CD14-positive monocyte (primary cell): ENCODE measurements at regions not wholly inside any gene's neighbourhood (a gene's known extent, or its start where the extent isn't known, plus 50 kb on each side); places are given as distances from the start of the nearest gene placed in this dataset.
A peak's percentile ranks its signal among the peaks of the same experiment; 100 is the strongest.

Source experiments
- DNase-seq, 3 donors: peaks; one replicate each; pipeline ENCODE4 v3.0.0-alpha.2; 2011 to 2022
- H2AFZ ChIP-seq: 2 replicates; pipeline ENCODE4 v1.6.0; 2012; ENCODE audit warnings: mild to moderate bottlenecking, low read depth, low read length, inconsistent platforms; ENCODE audit not compliant: insufficient read depth, poor library complexity, severe bottlenecking
- H3K27ac ChIP-seq, 2 donors: 1 replicate in 1 of 2; 2 replicates in 1 of 2; pipeline ENCODE4 v1.5.1; 2012 to 2013; ENCODE audit warnings: low read length in 2 of 2, control low read depth in 1 of 2, inconsistent platforms in 1 of 2, low read depth in 1 of 2, mild to moderate bottlenecking in 1 of 2
- H3K27me3 ChIP-seq, 2 donors: one replicate each; pipeline versions ENCODE4 v1.6.0 to v1.6.1; 2011 to 2013; ENCODE audit warnings: low read length in 2 of 2; ENCODE audit not compliant: control insufficient read depth in 2 of 2, insufficient read depth in 2 of 2
- H3K36me3 ChIP-seq, 2 donors: replicated peaks in 1 of 2; 1 replicate in 1 of 2; 2 replicates in 1 of 2; pipeline versions ENCODE4 v1.5.1 to v1.6.1; 2012 to 2013; ENCODE audit warnings: low read length in 2 of 2, control low read depth in 1 of 2, inconsistent platforms in 1 of 2, mild to moderate bottlenecking in 1 of 2; ENCODE audit not compliant: insufficient read depth in 2 of 2, control insufficient read depth in 1 of 2
- H3K4me1 ChIP-seq, 2 donors: 1 replicate in 1 of 2; 2 replicates in 1 of 2; pipeline versions ENCODE4 v1.5.1 to v1.6.1; 2012 to 2013; ENCODE audit warnings: low read length in 2 of 2, control low read depth in 1 of 2, inconsistent platforms in 1 of 2, mild to moderate bottlenecking in 1 of 2, moderate library complexity in 1 of 2; ENCODE audit not compliant: insufficient read depth in 2 of 2, control insufficient read depth in 1 of 2
- H3K4me2 ChIP-seq: replicated peaks from 2 replicates; pipeline ENCODE3; 2012; ENCODE audit warnings: low read length, moderate library complexity, mild to moderate bottlenecking; ENCODE audit not compliant: poor library complexity, severe bottlenecking; ENCODE audit errors: extremely low read depth
- H3K4me3 ChIP-seq, 3 experiments: fragments of 200-600 bp in 1 of 3; sonication (generic) in 1 of 3; replicated peaks in 1 of 3; 1 replicate in 2 of 3; 2 replicates in 1 of 3; pipeline ENCODE4 v1.5.1; 2011 to 2013; ENCODE audit warnings: low read length in 3 of 3, mild to moderate bottlenecking in 3 of 3, control low read depth in 2 of 3, low read depth in 2 of 3, inconsistent platforms in 1 of 3, moderate library complexity in 1 of 3
- H3K79me2 ChIP-seq: 2 replicates; pipeline ENCODE4 v1.6.0; 2012; ENCODE audit warnings: mild to moderate bottlenecking, control low read depth, inconsistent platforms, low read length, moderate library complexity; ENCODE audit not compliant: insufficient read depth
- H3K9ac ChIP-seq: 2 replicates; pipeline ENCODE4 v1.6.0; 2017; ENCODE audit warnings: low read length, mild to moderate bottlenecking; ENCODE audit not compliant: insufficient read depth, poor library complexity, severe bottlenecking
- H3K9me3 ChIP-seq, 2 donors: replicated peaks in 1 of 2; 1 replicate in 1 of 2; 2 replicates in 1 of 2; pipeline versions ENCODE4 v1.5.1 to v1.6.1; 2012 to 2013; ENCODE audit warnings: low read length in 2 of 2, control low read depth in 1 of 2; ENCODE audit not compliant: control insufficient read depth in 1 of 2, insufficient read depth in 1 of 2
- H4K20me1 ChIP-seq: 2 replicates; pipeline ENCODE4 v1.6.0; 2012; ENCODE audit warnings: mild to moderate bottlenecking, low read length, control low read depth, moderate library complexity; ENCODE audit not compliant: insufficient read depth
- H3K27ac Mint-ChIP-seq, 7 donors: one replicate each; pipeline ENCODE4 v1.8.0; 2020; ENCODE audit warnings: mild to moderate bottlenecking in 7 of 7, mixed read lengths in 7 of 7, moderate library complexity in 6 of 7, inconsistent platforms in 2 of 7
- H3K27me3 Mint-ChIP-seq, 3 donors: one replicate each; pipeline ENCODE4 v1.8.0; 2021 to 2022; ENCODE audit warnings: low read depth in 3 of 3, mild to moderate bottlenecking in 3 of 3, mixed read lengths in 3 of 3, moderate library complexity in 3 of 3, inconsistent platforms in 1 of 3
- H3K36me3 Mint-ChIP-seq, 2 donors: one replicate each; pipeline ENCODE4 v1.8.0; 2020; ENCODE audit warnings: mixed read lengths in 2 of 2, inconsistent platforms in 1 of 2, mild to moderate bottlenecking in 1 of 2
- H3K4me1 Mint-ChIP-seq: one replicate; pipeline ENCODE4 v1.8.0; 2020; ENCODE audit warnings: mild to moderate bottlenecking, mixed read lengths
- H3K4me3 Mint-ChIP-seq, 2 donors: one replicate each; pipeline ENCODE4 v1.8.0; 2020; ENCODE audit warnings: mild to moderate bottlenecking in 2 of 2, mixed read lengths in 2 of 2, moderate library complexity in 1 of 2
- H3K9me3 Mint-ChIP-seq, 7 donors: one replicate each; pipeline ENCODE4 v1.8.0; 2020 to 2022; ENCODE audit warnings: mixed read lengths in 7 of 7, mild to moderate bottlenecking in 6 of 7, moderate library complexity in 6 of 7, inconsistent platforms in 2 of 7
- CTCF ChIP-seq: fragments of 200-600 bp; IDR thresholded peaks from one replicate; pipeline ENCODE4 v1.8.0; 2022; ENCODE audit warnings: antibody characterized with exemption, mild to moderate bottlenecking
- WGBS: methylation state at CpG from one replicate; pipeline ENCODE4 v1.1.5; 2013; ENCODE audit warnings: missing lambda C conversion rate; ENCODE audit not compliant: insufficient coverage; 5-methylcytosine and 5-hydroxymethylcytosine counted together
- intact Hi-C, 2 donors: fragments of 100-400 bp; cut with micrococcal nuclease; formaldehyde crosslinking; loops; one replicate each; pipeline versions ENCODE4 v1.15.0 to v1.15.1; 2023

- no peaks in the 10 kb centered on the region for H3K9me3 Mint-ChIP-seq
- peak overlapping the region; percentile 49 for H3K9ac ChIP-seq
- TF ChIP-seq CTCF: no peak
- peaks cover 0 to 5% of the 10 kb centered on the region in 2 donors for H3K36me3 Mint-ChIP-seq
- H4K20me1 ChIP-seq: no peaks in the 10 kb centered on the region
- intact Hi-C loops: loop anchor here in 1 of 2 donors (5.0 to 10.0 kb wide), 3 partner anchors 59 to 321 kb away; partner anchors contain the start of gene SNX9
- peak overlapping the region; percentile 63 for H3K4me2 ChIP-seq
- no peaks in the 10 kb centered on the region for H3K9me3 ChIP-seq
- peak overlapping the region; percentile 93 to 98 (median 97) for H3K27ac Mint-ChIP-seq
- H3K4me3 Mint-ChIP-seq: peak overlapping the region in 1 of 2 donors; percentile 64
- DNase-seq: peak; percentile 74 to 89 (median 77)
- peaks cover 49 to 53% of the 10 kb centered on the region in 2 donors for H3K4me1 ChIP-seq
- no peaks in the 10 kb centered on the region for H3K27me3 ChIP-seq
- H3K36me3 ChIP-seq: no peaks in the 10 kb centered on the region
- peaks cover 7 to 16% (median 9%) of the 10 kb centered on the region in 3 donors for H3K27me3 Mint-ChIP-seq
- H3K4me1 Mint-ChIP-seq: peaks cover 71% of the 10 kb centered on the region
- H3K4me3 ChIP-seq: peak overlapping the region in 1 of 3 experiments; percentile 45
- no peaks in the 10 kb centered on the region for H3K79me2 ChIP-seq
- H3K27ac ChIP-seq: peak overlapping the region in 1 of 2 donors; percentile 92
- no peak overlapping the region for H2AFZ ChIP-seq
- WGBS: 51% methylated on average over 2 of the region's 13 CpGs
Measured at GRCh38 chr6:157763129-157763903, 59.7 kb upstream of the SNX9 start.

- H3K27me3 Mint-ChIP-seq: peaks cover 4 to 16% (median 9%) of the 10 kb centered on the region in 3 donors
- no peak for DNase-seq
- H3K4me3 Mint-ChIP-seq: peak overlapping the region; percentile 47 to 80
- Histone ChIP-seq H2AFZ (no peak overlapping the region), H3K4me2 (peak overlapping the region; percentile 63), H3K4me1 (peaks cover 53 to 58% of the 10 kb centered on the region in 2 donors), H3K9me3 (no peaks in the 10 kb centered on the region), H3K27me3 (no peaks in the 10 kb centered on the region), H3K27ac (peak overlapping the region; percentile 43 to 92), H3K36me3 (no peaks in the 10 kb centered on the region), H4K20me1 (no peaks in the 10 kb centered on the region), H3K79me2 (no peaks in the 10 kb centered on the region), H3K9ac (peak overlapping the region; percentile 49), H3K4me3 (peak overlapping the region in 2 of 3 experiments; percentile 26 to 45)
- intact Hi-C loops: loop anchor here in 1 of 2 donors (2.0 to 10.0 kb wide), 4 partner anchors 58 to 321 kb away; partner anchors contain the start of gene SNX9
- no peaks in the 10 kb centered on the region for H3K9me3 Mint-ChIP-seq
- peak overlapping the region; percentile 93 to 98 (median 97) for H3K27ac Mint-ChIP-seq
- peaks cover 70% of the 10 kb centered on the region for H3K4me1 Mint-ChIP-seq
- TF ChIP-seq CTCF: no peak
- no CpG with 5 or more reads among the region's 3 CpGs for WGBS
- peaks cover 0 to 3% of the 10 kb centered on the region in 2 donors for H3K36me3 Mint-ChIP-seq
Measured at GRCh38 chr6:157763904-157764177, 59.2 kb upstream of the SNX9 start.
